G401.6 (cell line): ENCODE measurements at regions not wholly inside any gene's neighbourhood (a gene's known extent, or its start where the extent isn't known, plus 50 kb on each side); places are given as distances from the start of the nearest gene placed in this dataset.

Experiments used
- FAIRE-seq: peaks from 2 replicates; lab custom pipeline; 2012; peaks lifted over from hg19 to GRCh38; lab: Jason Lieb, UNC

GRCh38 chr4:114539985-114540384 is 58.6 kb upstream of the UGT8 start:
- no peak for FAIRE-seq

GRCh38 chr4:114547340-114548134 is 51.1 kb upstream of the UGT8 start:
- FAIRE-seq: no peak
